GM20431 (cell line): ENCODE measurements at regions not wholly inside any gene's neighbourhood (a gene's known extent, or its start where the extent isn't known, plus 50 kb on each side); places are given as distances from the start of the nearest gene placed in this dataset.
"Not testable (repeated sequence)": the region's sequence is repeated elsewhere in the genome, so short reads cannot be mapped to it uniquely, and the experiment has no call there.

Source experiments
- in situ Hi-C: fragments of 300-500 bp; cut with MseI, MboI; formaldehyde crosslinking; loops from one replicate; pipeline ENCODE4 v1.15.0; 2020; ENCODE audit warnings: low sequenced_read_pairs; ENCODE audit not compliant: unreplicated experiment

- in situ Hi-C loops = no loop called here
These were observed 99.6 kb upstream of the SAMSN1 start for GRCh38 chr21:14645702-14646101.

DNA sequence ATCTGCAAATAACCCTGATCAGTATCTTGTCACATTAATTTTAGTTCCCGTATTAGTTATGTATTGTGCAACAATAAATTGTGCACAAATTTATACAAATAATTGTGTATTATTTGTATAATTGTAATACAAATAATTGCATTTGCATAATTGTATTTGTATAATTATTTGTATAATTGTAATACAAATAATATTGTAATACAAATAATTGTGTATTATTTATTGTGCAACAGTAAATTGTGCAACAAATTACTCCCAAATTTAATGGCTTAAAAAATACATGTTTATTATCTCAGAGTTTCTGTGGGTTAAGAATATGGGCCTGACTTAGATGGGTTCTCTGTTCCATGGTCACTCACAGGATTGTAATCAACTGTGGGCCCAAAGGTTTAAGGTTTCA is 86.2 kb upstream of the SAMSN1 start:
- in situ Hi-C loops = no loop called here

GRCh38 chr21:14630556-14631069 is 84.5 kb upstream of the SAMSN1 start:
- in situ Hi-C loops = no loop called here

- in situ Hi-C loops = no loop called here
These were observed 83.3 kb upstream of the SAMSN1 start for GRCh38 chr21:14629461-14629860.

- in situ Hi-C loops = not testable (repeated sequence)
These were observed 77.0 kb upstream of the SAMSN1 start for GRCh38 chr21:14623079-14623478.

DNA sequence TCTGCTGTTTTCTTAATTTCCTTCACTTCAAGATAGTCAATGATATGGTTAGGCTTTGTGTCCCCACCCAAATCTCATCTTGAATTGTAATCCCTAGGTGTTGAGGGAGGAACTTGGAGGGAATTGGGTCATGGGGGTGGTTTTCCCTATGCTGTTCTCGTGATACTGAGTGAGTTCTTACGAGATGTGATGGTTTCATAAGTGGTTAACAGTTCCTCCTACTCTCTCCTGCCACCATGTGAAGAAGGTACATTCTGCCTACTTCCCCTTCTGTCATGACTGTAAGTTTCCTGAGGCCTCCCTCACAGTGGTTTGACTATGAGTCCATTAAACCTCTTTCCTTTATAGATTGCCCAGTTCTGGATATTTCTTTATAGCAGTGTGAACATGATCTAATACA is 74.0 kb upstream of the SAMSN1 start:
- in situ Hi-C loops = no loop called here

DNA sequence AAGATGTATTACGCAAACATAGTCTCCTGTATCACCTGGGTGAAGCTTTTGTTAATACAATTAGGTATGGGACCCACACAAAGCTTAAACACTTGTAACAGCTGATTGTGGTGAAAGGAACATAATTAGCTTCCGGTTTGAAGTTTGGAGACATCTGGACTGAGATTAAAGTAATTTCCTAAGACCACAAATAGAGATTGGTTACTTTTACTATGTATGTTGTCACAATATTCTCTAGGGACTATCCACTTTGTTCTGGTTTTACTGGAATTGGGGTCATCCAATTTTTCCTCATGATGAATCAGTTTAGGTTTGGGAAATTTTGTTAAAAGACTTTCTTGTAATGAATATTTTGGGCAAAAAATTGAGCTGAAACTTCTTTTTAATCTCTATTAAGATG is 71.8 kb upstream of the SAMSN1 start:
- in situ Hi-C loops = no loop called here

GRCh38 chr21:14617040-14617393 is 70.9 kb upstream of the SAMSN1 start:
- in situ Hi-C loops = no loop called here

DNA sequence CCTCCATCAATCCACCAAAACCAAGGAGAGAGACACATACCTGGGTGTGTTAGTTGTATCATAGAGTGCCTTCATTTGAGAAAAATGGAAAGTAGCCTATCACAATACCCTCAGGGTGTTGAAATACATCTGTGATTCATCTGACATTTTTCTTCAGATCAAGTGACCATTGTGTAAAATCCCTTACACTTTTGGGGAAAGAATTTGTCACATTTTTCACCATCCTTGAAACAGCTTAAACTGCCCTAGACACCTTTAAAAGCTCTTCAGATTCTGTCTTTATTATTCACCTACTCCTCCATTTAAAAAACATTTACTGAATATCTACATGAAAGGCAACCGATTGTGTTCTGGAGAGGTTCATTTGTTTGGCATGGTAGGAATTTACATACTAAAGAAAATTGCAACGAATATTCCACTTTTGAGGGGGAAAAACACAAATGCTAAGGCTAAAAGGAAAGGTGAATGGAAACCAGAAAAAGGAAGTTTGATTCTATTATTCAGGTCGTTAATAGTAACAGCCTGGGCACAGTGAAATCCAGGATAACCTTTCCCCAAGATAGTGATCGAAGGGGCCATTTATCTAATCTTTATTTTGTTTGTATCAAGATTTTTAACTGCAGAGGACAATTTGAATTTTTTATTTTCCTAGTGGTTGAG is 70.4 kb upstream of the SAMSN1 start:
- in situ Hi-C loops = no loop called here

- in situ Hi-C loops = no loop called here
These were observed 69.4 kb upstream of the SAMSN1 start for GRCh38 chr21:14615359-14615974.

DNA sequence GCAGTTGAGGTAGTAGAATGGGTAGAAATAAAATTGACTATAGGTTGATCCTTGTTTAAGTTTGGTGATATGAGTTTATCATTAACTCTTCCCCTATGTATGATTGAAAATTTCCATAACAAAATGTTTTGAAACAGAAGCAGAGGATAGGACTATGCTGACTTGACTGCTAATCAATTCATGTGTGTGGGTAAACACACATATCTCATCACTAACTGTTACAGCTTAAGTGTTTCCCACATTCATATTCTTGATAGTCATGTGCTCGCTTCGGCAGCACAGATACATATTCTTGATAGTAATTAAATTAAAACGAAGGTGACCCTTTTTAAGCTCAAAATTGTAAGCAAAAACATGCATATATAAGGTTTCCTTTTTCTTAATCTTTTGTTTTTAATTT is 68.2 kb upstream of the SAMSN1 start:
- in situ Hi-C loops = no loop called here

DNA sequence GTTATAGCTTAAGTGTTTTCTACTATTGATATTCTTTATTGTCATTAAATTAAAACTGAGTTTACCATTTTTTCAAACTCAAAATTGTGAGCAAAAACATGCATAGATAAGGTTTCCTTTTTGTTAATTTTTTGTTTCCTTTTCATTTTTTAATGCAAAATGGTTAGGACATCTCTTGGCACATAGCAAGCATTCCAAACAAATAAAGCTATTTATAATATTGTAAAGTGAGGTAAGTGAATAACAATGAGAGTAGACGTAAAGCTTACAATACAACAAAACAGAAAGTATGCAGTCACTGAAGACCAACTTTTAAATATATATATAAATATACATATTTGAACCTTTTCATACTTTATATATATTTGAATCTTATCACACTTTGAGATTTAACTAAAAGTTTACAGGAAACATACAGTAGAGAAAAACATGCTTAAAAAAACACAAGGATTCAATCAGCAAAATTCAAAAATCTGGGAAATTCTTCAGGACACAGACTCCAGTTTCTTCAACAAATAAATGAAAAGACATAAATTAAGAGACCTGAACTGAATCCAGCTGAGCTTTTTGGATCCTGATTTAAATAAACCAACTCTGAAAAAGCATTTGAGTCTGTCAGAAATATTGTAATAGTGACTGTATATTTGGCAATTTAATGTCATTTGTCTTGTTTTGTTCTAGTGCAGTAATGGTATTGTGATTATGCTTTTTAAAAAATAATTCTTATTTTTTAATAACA is 67.5 kb upstream of the SAMSN1 start:
- in situ Hi-C loops = no loop called here

DNA sequence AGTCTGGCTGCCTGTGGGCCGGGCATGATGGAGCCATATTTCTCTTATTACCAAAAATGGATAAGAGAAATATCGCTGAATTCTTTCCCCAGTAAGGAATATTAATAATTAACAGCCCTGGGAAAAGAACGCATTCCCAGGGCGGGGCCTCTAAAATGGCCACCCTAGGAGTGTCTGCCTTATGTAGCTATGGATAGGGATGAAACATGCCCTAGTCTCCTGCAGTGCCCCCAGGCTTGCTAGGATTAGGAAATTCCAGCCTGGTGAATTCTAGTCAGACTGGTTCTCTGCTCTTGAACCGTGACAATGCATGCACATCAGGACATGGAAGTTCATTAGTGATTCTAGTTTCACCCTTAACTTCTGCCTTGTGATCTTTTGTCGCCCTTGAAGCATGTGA is 64.0 kb upstream of the SAMSN1 start:
- in situ Hi-C loops = not testable (repeated sequence)

DNA sequence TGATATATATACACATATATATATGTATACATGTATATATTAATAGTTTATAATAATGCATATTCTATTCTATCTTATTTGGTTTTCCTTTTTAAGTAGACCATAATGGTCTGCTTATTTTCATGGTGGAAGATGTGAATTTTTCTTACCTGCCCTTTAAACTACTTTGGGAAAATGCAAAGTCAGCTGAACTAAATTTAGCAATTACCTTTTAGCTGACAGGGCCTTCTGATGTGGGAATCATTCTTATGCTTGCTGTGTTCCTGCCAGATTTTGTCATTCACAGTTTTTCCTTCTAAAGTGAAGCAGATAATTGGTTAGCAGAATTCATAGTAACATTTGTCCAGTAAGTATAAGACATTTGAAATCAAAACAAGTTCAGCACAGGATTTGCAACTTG is 63.2 kb upstream of the SAMSN1 start:
- in situ Hi-C loops = no loop called here

DNA sequence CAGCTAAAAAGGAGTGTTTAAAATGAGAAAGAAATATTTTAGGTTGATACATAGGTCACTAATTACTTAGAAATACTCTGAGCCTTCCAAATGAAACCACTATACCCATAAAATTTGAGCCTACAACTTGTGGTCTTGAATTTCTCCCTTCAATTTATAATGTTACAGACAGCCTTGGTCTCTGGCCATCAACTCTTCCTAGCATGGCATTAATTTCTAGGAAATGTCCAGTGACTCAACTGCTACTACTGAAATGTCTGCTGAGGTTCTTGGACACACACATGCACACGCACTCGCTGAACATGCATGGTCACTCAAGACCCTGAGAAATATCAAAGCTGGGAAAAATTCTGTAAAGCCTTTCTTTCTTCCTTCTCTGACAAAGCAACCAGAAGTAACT is 61.1 kb upstream of the SAMSN1 start:
- in situ Hi-C loops = no loop called here

DNA sequence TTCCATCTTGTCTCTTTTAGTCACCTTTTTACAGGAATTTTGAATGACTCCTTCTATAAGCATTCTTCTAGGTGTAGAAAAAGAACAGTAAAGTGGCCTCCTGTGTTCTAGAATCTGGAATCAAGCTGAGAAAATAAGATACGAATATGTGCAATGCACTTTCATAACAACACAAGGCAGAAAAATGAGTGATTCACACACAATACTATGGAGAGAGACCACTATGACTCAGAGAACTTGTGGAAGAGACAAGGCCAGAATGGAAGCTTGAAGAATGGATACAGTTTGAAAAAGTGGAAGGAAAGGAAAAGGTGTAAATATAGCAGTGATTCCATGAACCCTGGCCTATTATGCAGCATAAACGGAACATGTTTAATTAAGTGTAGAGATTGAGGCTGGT is 57.1 kb upstream of the SAMSN1 start:
- in situ Hi-C loops = no loop called here

DNA sequence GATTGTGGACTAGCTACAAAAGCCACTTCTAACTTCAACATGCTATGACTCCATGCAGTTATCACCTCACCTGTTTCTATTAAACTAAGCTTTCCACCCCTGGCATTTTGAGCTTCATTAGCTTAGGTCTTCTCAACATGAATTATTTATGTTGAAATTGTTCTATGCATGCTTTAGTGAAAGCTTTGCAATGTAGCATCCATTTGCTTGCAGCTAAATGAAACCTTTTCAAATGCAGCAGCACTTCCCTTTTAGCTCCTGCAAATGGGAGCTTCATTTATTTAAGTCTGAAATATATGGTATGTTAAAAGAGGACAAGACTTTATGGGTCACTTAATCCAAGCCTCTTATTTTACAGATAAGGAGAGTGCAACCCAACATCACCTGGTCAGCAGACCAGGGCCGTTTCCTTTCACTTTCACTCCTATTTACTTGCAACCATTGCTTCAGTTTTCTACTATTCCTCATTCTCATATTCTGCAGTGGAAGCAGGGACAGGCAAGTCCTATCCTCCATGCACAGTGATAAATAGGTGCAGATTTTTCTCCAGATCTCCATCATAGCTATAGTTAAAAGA is 56.4 kb upstream of the SAMSN1 start:
- in situ Hi-C loops = no loop called here

DNA sequence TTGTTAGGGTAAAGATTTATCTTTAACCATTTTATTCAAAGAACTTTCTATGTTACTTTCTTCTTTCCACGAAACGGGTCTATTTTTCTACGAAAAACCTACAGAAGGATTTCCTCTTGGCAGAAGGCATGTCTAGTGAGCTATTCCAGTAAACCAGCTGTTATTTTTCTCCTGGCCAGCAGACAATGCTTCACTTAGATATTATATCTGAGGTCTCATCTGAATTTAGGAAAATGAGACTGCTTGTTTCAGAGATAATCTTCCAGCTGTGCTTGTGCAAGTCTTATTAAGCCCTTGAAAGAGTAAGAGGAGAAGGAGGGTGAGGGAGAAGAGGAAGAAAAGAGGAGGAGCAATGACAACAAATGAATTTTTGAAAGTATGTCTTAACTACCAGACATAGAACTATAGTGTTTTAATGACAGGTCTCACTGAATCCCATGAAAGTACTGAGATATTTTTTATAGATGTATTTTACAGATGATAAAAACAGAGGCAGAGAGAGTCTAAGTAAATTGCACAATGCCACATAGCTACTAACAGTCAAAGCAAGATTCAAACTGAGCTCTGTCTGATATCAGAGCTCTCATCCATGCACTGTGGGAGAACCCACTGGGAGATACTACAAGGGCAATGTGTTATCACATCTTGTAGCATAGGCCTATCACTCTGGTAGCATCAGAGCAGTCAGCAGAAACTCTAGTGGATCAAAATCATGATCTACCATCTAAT is 54.6 kb upstream of the SAMSN1 start:
- in situ Hi-C loops = no loop called here

- in situ Hi-C loops = no loop called here
These were observed 52.0 kb upstream of the SAMSN1 start for GRCh38 chr21:14598065-14598464.
